ENCODE measurements at regions not wholly inside any gene's neighbourhood (a gene's known extent, or its start where the extent isn't known, plus 50 kb on each side); places are given as distances from the start of the nearest gene placed in this dataset.

DNA sequence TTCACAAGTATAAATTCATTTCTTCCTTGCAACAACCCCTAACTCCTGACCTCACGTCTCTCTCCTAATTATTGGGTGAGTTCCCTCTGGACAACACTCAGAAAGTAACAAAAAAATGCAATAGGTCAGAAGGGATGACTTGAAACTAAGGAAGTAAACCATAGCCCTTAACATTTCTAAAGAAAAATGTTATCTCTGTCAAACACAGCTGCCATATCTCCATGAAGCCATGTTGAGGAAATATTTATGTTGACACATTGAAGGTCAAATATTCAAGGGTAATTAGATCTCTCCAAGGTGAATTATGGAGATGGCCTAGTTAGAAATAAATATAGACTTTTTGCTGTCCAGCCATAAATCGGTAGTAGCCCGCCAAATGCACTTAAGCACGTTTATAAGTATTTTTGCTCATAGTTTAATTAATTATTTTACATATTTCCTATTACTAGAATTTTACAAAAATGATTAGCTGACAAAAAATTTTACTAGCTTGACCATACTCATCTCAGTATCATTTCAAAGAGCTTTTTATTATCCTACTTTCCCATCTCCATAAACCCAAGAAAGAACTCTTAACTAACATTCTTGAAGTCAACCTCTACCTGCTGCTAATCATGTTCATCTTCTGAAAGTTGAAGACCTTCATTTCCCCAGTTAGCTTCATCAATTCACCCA is 160.1 kb upstream of the PKN2 start:
- Histone ChIP-seq H2AFZ (ENCODE audit: low read length) (no peak overlapping the region), H3K27me3 (ENCODE audit: insufficient read depth, low read length) (no peaks in the 10 kb centered on the region), H4K20me1 (ENCODE audit: insufficient read depth, low read length) (no peaks in the 10 kb centered on the region), H3K36me3 (ENCODE audit: insufficient read depth, low read length) (no peaks in the 10 kb centered on the region), H3K9me2 (ENCODE audit: low read depth, low read length) (no peaks in the 10 kb centered on the region), H3K4me1 (ENCODE audit: insufficient read depth, low read length, severe bottlenecking) (no peaks in the 10 kb centered on the region), H3K79me2 (ENCODE audit: insufficient read depth, low read length) (no peaks in the 10 kb centered on the region), H3K9me3 (ENCODE audit: low read length) (no peaks in the 10 kb centered on the region), H3K4me3 (ENCODE audit: low read depth, low read length, poor library complexity, severe bottlenecking) (no peak overlapping the region), H3K27ac (ENCODE audit: low read depth, low read length, poor library complexity, severe bottlenecking) (no peak overlapping the region), H3K9ac (ENCODE audit: low read length) (no peak overlapping the region), H3K4me2 (ENCODE audit: low read length) (no peak overlapping the region), H3F3A (ENCODE audit: insufficient read depth, low read length) (no peaks in the 10 kb centered on the region)
- TF ChIP-seq CTCF (IDR thresholded peaks at IDR 0.05; ENCODE audit: low read length) (no peak), EZH2 (IDR thresholded peaks at IDR 0.05; ENCODE audit: borderline replicate concordance, low read length) (no peak)

GRCh38 chr1:88526456-88526855 is 157.6 kb upstream of the PKN2 start:
- no peaks in the 10 kb centered on the region for H3K36me3 ChIP-seq (ENCODE audit: insufficient read depth, low read length)
- H3K9me2 ChIP-seq (ENCODE audit: low read depth, low read length) = no peaks in the 10 kb centered on the region
- no peaks in the 10 kb centered on the region for H3K9me3 ChIP-seq (ENCODE audit: low read length)
- TF ChIP-seq CTCF (IDR thresholded peaks at IDR 0.05; ENCODE audit: low read length) = no peak
- TF ChIP-seq EZH2 (IDR thresholded peaks at IDR 0.05; ENCODE audit: borderline replicate concordance, low read length) = no peak
- no peak overlapping the region for H3K27ac ChIP-seq (ENCODE audit: low read depth, low read length, poor library complexity, severe bottlenecking)
- no peak overlapping the region for H3K4me3 ChIP-seq (ENCODE audit: low read depth, low read length, poor library complexity, severe bottlenecking)
- no peaks in the 10 kb centered on the region for H3K4me1 ChIP-seq (ENCODE audit: insufficient read depth, low read length, severe bottlenecking)
- no peak overlapping the region for H3K9ac ChIP-seq (ENCODE audit: low read length)
- no peaks in the 10 kb centered on the region for H3K79me2 ChIP-seq (ENCODE audit: insufficient read depth, low read length)
- H3K27me3 ChIP-seq (ENCODE audit: insufficient read depth, low read length) = no peaks in the 10 kb centered on the region
- no peaks in the 10 kb centered on the region for H4K20me1 ChIP-seq (ENCODE audit: insufficient read depth, low read length)
- H3F3A ChIP-seq (ENCODE audit: insufficient read depth, low read length) = no peaks in the 10 kb centered on the region
- no peak overlapping the region for H2AFZ ChIP-seq (ENCODE audit: low read length)
- no peak overlapping the region for H3K4me2 ChIP-seq (ENCODE audit: low read length)

GRCh38 chr1:88528792-88529191 is 155.3 kb upstream of the PKN2 start:
- no peaks in the 10 kb centered on the region for H3K79me2 ChIP-seq (ENCODE audit: insufficient read depth, low read length)
- no peak overlapping the region for H2AFZ ChIP-seq (ENCODE audit: low read length)
- no peaks in the 10 kb centered on the region for H3K9me3 ChIP-seq (ENCODE audit: low read length)
- H4K20me1 ChIP-seq (ENCODE audit: insufficient read depth, low read length) = no peaks in the 10 kb centered on the region
- H3K36me3 ChIP-seq (ENCODE audit: insufficient read depth, low read length) = no peaks in the 10 kb centered on the region
- H3K9ac ChIP-seq (ENCODE audit: low read length) = no peak overlapping the region
- H3F3A ChIP-seq (ENCODE audit: insufficient read depth, low read length) = no peaks in the 10 kb centered on the region
- TF ChIP-seq EZH2 (IDR thresholded peaks at IDR 0.05; ENCODE audit: borderline replicate concordance, low read length) = no peak
- no peak overlapping the region for H3K27ac ChIP-seq (ENCODE audit: low read depth, low read length, poor library complexity, severe bottlenecking)
- no peaks in the 10 kb centered on the region for H3K27me3 ChIP-seq (ENCODE audit: insufficient read depth, low read length)
- H3K4me1 ChIP-seq (ENCODE audit: insufficient read depth, low read length, severe bottlenecking) = no peaks in the 10 kb centered on the region
- H3K4me2 ChIP-seq (ENCODE audit: low read length) = no peak overlapping the region
- H3K9me2 ChIP-seq (ENCODE audit: low read depth, low read length) = no peaks in the 10 kb centered on the region
- H3K4me3 ChIP-seq (ENCODE audit: low read depth, low read length, poor library complexity, severe bottlenecking) = no peak overlapping the region

- H3K4me1 ChIP-seq (ENCODE audit: insufficient read depth, low read length, severe bottlenecking) = no peaks in the 10 kb centered on the region
- H3K4me2 ChIP-seq (ENCODE audit: low read length) = no peak overlapping the region
- H3K9me2 ChIP-seq (ENCODE audit: low read depth, low read length) = no peaks in the 10 kb centered on the region
- no peak overlapping the region for H3K4me3 ChIP-seq (ENCODE audit: low read depth, low read length, poor library complexity, severe bottlenecking)
- H3K9ac ChIP-seq (ENCODE audit: low read length) = no peak overlapping the region
- H3K79me2 ChIP-seq (ENCODE audit: insufficient read depth, low read length) = no peaks in the 10 kb centered on the region
- TF ChIP-seq EZH2 (IDR thresholded peaks at IDR 0.05; ENCODE audit: borderline replicate concordance, low read length) (no peak), CTCF (IDR thresholded peaks at IDR 0.05; ENCODE audit: low read length) (no peak)
- no peaks in the 10 kb centered on the region for H3K36me3 ChIP-seq (ENCODE audit: insufficient read depth, low read length)
- H4K20me1 ChIP-seq (ENCODE audit: insufficient read depth, low read length) = no peaks in the 10 kb centered on the region
- H3K27me3 ChIP-seq (ENCODE audit: insufficient read depth, low read length) = no peaks in the 10 kb centered on the region
- no peaks in the 10 kb centered on the region for H3F3A ChIP-seq (ENCODE audit: insufficient read depth, low read length)
- no peak overlapping the region for H3K27ac ChIP-seq (ENCODE audit: low read depth, low read length, poor library complexity, severe bottlenecking)
- H2AFZ ChIP-seq (ENCODE audit: low read length) = no peak overlapping the region
- no peaks in the 10 kb centered on the region for H3K9me3 ChIP-seq (ENCODE audit: low read length)
Measured at GRCh38 chr1:88529581-88529980, 154.5 kb upstream of the PKN2 start.

All from OCI-LY1 (cell line).